NCI-H510A treated with DMSO at 0.1 percent for 48 hours (cell line): ENCODE measurements at regions not wholly inside any gene's neighbourhood (a gene's known extent, or its start where the extent isn't known, plus 50 kb on each side); places are given as distances from the start of the nearest gene placed in this dataset.

Source experiments
- DNase-seq: peaks from one replicate; lab custom pipeline; 2025; lab: John Stamatoyannopoulos, UW

GRCh38 chr7:47043304-47043703 lies 538.6 kb downstream of the TNS3 start:
- no peak for DNase-seq

GRCh38 chr7:47042669-47043068 lies 539.2 kb downstream of the TNS3 start:
- no peak for DNase-seq

- DNase-seq = no peak
Measured at GRCh38 chr7:47040795-47041347, 541.0 kb downstream of the TNS3 start.

- DNase-seq = no peak
Measured at GRCh38 chr7:47039904-47040303, 542.0 kb downstream of the TNS3 start.

- DNase-seq = no peak
Measured at GRCh38 chr7:47039089-47039648, 542.7 kb downstream of the TNS3 start.

GRCh38 chr7:47038621-47039020 lies 543.3 kb downstream of the TNS3 start:
- DNase-seq = no peak

- DNase-seq = no peak
Measured at GRCh38 chr7:47037607-47038006, 544.3 kb downstream of the TNS3 start.

- DNase-seq = no peak
Measured at GRCh38 chr7:47036909-47037308, 545.0 kb downstream of the TNS3 start.

GRCh38 chr7:47035522-47035921 lies 546.4 kb downstream of the TNS3 start:
- DNase-seq = no peak

GRCh38 chr7:47034180-47034579 lies 547.7 kb downstream of the TNS3 start:
- no peak for DNase-seq

- no peak for DNase-seq
Measured at GRCh38 chr7:47032536-47032908, 549.4 kb downstream of the TNS3 start.

GRCh38 chr7:47031786-47032535 lies 550.0 kb downstream of the TNS3 start:
- no peak for DNase-seq

- no peak for DNase-seq
Measured at GRCh38 chr7:47028284-47028683, 553.6 kb downstream of the TNS3 start.

GRCh38 chr7:47027695-47028240 lies 554.1 kb downstream of the TNS3 start:
- no peak for DNase-seq

- no peak for DNase-seq
Measured at GRCh38 chr7:47026780-47027361, 555.0 kb downstream of the TNS3 start.

GRCh38 chr7:47024991-47025390 lies 556.9 kb downstream of the TNS3 start:
- DNase-seq = no peak

GRCh38 chr7:47008461-47008860 lies 573.5 kb downstream of the TNS3 start:
- no peak for DNase-seq

GRCh38 chr7:47007471-47007870 lies 574.4 kb downstream of the TNS3 start:
- no peak for DNase-seq

GRCh38 chr7:47000561-47000960 lies 581.4 kb downstream of the TNS3 start:
- no peak for DNase-seq

GRCh38 chr7:46999866-47000265 lies 582.0 kb downstream of the TNS3 start:
- no peak for DNase-seq

- no peak for DNase-seq
Measured at GRCh38 chr7:46996972-46997371, 584.9 kb downstream of the TNS3 start.

- no peak for DNase-seq
Measured at GRCh38 chr7:46993396-46993795, 588.5 kb downstream of the TNS3 start.

- no peak for DNase-seq
Measured at GRCh38 chr7:46990761-46991160, 591.1 kb downstream of the TNS3 start.
